ENCODE measurements at regions not wholly inside any gene's neighbourhood (a gene's known extent, or its start where the extent isn't known, plus 50 kb on each side); places are given as distances from the start of the nearest gene placed in this dataset.

DNA sequence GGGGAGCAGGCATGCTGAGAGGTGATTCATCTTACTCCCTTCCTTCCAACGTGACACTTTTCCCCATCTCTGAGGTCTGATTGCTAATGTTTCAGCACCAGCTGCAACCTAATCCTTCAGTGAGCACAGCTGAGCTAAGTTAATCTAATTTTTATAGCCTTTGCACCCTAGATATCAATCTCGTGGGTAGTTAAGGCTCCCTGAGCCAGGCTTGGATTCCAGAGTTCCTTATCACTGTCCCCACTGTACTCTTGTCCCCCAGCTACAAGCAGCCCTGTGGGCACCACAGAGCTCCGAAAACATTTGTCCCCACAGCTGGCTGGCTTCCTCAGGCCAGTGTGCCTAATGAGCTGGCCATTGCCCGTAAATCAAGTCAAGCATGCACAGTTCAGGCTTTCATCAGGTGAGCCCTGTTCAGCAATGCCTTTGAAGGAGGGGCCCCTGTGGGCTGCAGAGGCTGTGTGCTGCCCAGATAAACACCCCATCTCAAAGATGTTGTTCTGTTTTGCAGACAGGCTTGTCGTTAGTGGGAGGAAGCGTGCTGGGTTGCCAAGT, 376.9 kb upstream of the RASGRP1 start:
- no peak for FAIRE-seq
- 12 to 42% (median 25%) methylated on average over 6 of the region's 6 CpGs for WGBS, 3 donors
- Histone ChIP-seq H3K27me3 (ENCODE audit: control insufficient read depth in 3 of 3, insufficient read depth in 3 of 3, low read length in 3 of 3) (peaks cover 0 to 4% (median 0%) of the 10 kb centered on the region in 3 donors), H3K9me3 (ENCODE audit: control insufficient read depth in 2 of 2, insufficient read depth in 1 of 2, low read depth in 1 of 2, low read length in 1 of 2) (no peaks in the 10 kb centered on the region), H3K27ac (ENCODE audit: low read depth in 1 of 3, low read length in 2 of 3) (no peak overlapping the region), H3K4me1 (ENCODE audit: control insufficient read depth in 3 of 3, insufficient read depth in 2 of 3, low read depth in 1 of 3, low read length in 2 of 3) (peaks cover 0 to 10% (median 0%) of the 10 kb centered on the region in 3 donors), H3K4me3 (ENCODE audit: low read depth in 1 of 3, low read length in 3 of 3) (no peak overlapping the region), H3K36me3 (ENCODE audit: control insufficient read depth in 3 of 3, insufficient read depth in 2 of 3, low read depth in 1 of 3, low read length in 3 of 3) (no peaks in the 10 kb centered on the region)
- DNase-seq = peak; percentile 9 to 56

- Histone ChIP-seq H3K9me3 (ENCODE audit: control insufficient read depth in 2 of 2, insufficient read depth in 1 of 2, low read depth in 1 of 2, low read length in 1 of 2) (no peaks in the 10 kb centered on the region), H3K4me3 (ENCODE audit: low read depth in 1 of 3, low read length in 3 of 3) (no peak overlapping the region), H3K27ac (ENCODE audit: low read depth in 1 of 3, low read length in 2 of 3) (no peak overlapping the region), H3K4me1 (ENCODE audit: control insufficient read depth in 3 of 3, insufficient read depth in 2 of 3, low read depth in 1 of 3, low read length in 2 of 3) (peaks cover 0 to 10% (median 0%) of the 10 kb centered on the region in 3 donors), H3K27me3 (ENCODE audit: control insufficient read depth in 3 of 3, insufficient read depth in 3 of 3, low read length in 3 of 3) (peaks cover 0 to 4% (median 0%) of the 10 kb centered on the region in 3 donors), H3K36me3 (ENCODE audit: control insufficient read depth in 3 of 3, insufficient read depth in 2 of 3, low read depth in 1 of 3, low read length in 3 of 3) (no peaks in the 10 kb centered on the region)
- FAIRE-seq (no peak), DNase-seq (no peak)
Observed at GRCh38 chr15:38944536-38944935, 379.9 kb upstream of the RASGRP1 start.

- DNase-seq (no peak), FAIRE-seq (no peak)
- Histone ChIP-seq H3K27ac (ENCODE audit: low read depth in 1 of 3, low read length in 2 of 3) (no peak overlapping the region), H3K27me3 (ENCODE audit: control insufficient read depth in 3 of 3, insufficient read depth in 3 of 3, low read length in 3 of 3) (peaks cover 0 to 4% (median 0%) of the 10 kb centered on the region in 3 donors), H3K36me3 (ENCODE audit: control insufficient read depth in 3 of 3, insufficient read depth in 2 of 3, low read depth in 1 of 3, low read length in 3 of 3) (no peaks in the 10 kb centered on the region), H3K9me3 (ENCODE audit: control insufficient read depth in 2 of 2, insufficient read depth in 1 of 2, low read depth in 1 of 2, low read length in 1 of 2) (no peaks in the 10 kb centered on the region), H3K4me3 (ENCODE audit: low read depth in 1 of 3, low read length in 3 of 3) (no peak overlapping the region), H3K4me1 (ENCODE audit: control insufficient read depth in 3 of 3, insufficient read depth in 2 of 3, low read depth in 1 of 3, low read length in 2 of 3) (peaks cover 0 to 10% (median 0%) of the 10 kb centered on the region in 3 donors)
- WGBS, 3 donors = 75 to 84% (median 79%) methylated on average over 5 of the region's 5 CpGs
Observed at GRCh38 chr15:38945551-38946298, 381.1 kb upstream of the RASGRP1 start.

GRCh38 chr15:38954090-38954489, 389.5 kb upstream of the RASGRP1 start:
- H3K9me3 ChIP-seq (ENCODE audit: control insufficient read depth in 2 of 2, insufficient read depth in 1 of 2, low read depth in 1 of 2, low read length in 1 of 2) = no peaks in the 10 kb centered on the region
- H3K4me3 ChIP-seq (ENCODE audit: low read depth in 1 of 3, low read length in 3 of 3) = no peak overlapping the region
- H3K27me3 ChIP-seq (ENCODE audit: control insufficient read depth in 3 of 3, insufficient read depth in 3 of 3, low read length in 3 of 3) = no peaks in the 10 kb centered on the region
- H3K4me1 ChIP-seq (ENCODE audit: control insufficient read depth in 3 of 3, insufficient read depth in 2 of 3, low read depth in 1 of 3, low read length in 2 of 3) = no peaks in the 10 kb centered on the region
- no peaks in the 10 kb centered on the region for H3K36me3 ChIP-seq (ENCODE audit: control insufficient read depth in 3 of 3, insufficient read depth in 2 of 3, low read depth in 1 of 3, low read length in 3 of 3)
- WGBS, 3 donors = 83 to 87% (median 84%) methylated on average over 3 of the region's 3 CpGs
- no peak overlapping the region for H3K27ac ChIP-seq (ENCODE audit: low read depth in 1 of 3, low read length in 2 of 3)
- FAIRE-seq (no peak), DNase-seq (no peak)

GRCh38 chr15:38961456-38961855, 396.8 kb upstream of the RASGRP1 start:
- no peak overlapping the region for H3K27ac ChIP-seq (ENCODE audit: low read depth in 1 of 3, low read length in 2 of 3)
- H3K9me3 ChIP-seq (ENCODE audit: control insufficient read depth in 2 of 2, insufficient read depth in 1 of 2, low read depth in 1 of 2, low read length in 1 of 2) = no peaks in the 10 kb centered on the region
- DNase-seq (no peak), FAIRE-seq (no peak)
- 54 to 67% (median 61%) methylated on average over 2 of the region's 2 CpGs for WGBS, 3 donors
- no peaks in the 10 kb centered on the region for H3K36me3 ChIP-seq (ENCODE audit: control insufficient read depth in 3 of 3, insufficient read depth in 2 of 3, low read depth in 1 of 3, low read length in 3 of 3)
- no peaks in the 10 kb centered on the region for H3K27me3 ChIP-seq (ENCODE audit: control insufficient read depth in 3 of 3, insufficient read depth in 3 of 3, low read length in 3 of 3)
- H3K4me1 ChIP-seq (ENCODE audit: control insufficient read depth in 3 of 3, insufficient read depth in 2 of 3, low read depth in 1 of 3, low read length in 2 of 3) = no peaks in the 10 kb centered on the region
- H3K4me3 ChIP-seq (ENCODE audit: low read depth in 1 of 3, low read length in 3 of 3) = no peak overlapping the region

DNA sequence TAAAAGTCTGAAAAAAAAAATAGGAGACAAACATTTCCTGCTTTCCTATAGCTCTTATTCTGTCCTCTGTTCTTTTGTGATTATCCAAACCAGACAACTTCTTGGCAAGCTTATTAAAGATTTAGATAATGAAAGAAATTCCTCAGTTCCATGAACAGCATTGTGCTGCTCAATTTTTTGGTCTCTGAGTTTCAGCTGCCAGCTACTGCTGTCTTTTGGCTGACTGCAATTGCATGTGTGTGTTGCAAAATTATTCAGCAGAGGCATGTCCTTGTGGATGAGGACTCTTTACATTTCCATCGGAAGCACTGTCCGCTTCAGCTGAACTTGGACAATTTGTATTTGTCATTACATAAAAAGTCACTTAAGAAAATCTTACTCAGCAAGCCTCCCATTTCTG, 397.3 kb upstream of the RASGRP1 start:
- no peak overlapping the region for H3K4me3 ChIP-seq (ENCODE audit: low read depth in 1 of 3, low read length in 3 of 3)
- DNase-seq (no peak), FAIRE-seq (no peak)
- H3K9me3 ChIP-seq (ENCODE audit: control insufficient read depth in 2 of 2, insufficient read depth in 1 of 2, low read depth in 1 of 2, low read length in 1 of 2) = no peaks in the 10 kb centered on the region
- no peaks in the 10 kb centered on the region for H3K4me1 ChIP-seq (ENCODE audit: control insufficient read depth in 3 of 3, insufficient read depth in 2 of 3, low read depth in 1 of 3, low read length in 2 of 3)
- WGBS, 3 donors = 63 to 90% (median 90%) methylated on average over 2 of the region's 2 CpGs
- no peak overlapping the region for H3K27ac ChIP-seq (ENCODE audit: low read depth in 1 of 3, low read length in 2 of 3)
- H3K27me3 ChIP-seq (ENCODE audit: control insufficient read depth in 3 of 3, insufficient read depth in 3 of 3, low read length in 3 of 3) = no peaks in the 10 kb centered on the region
- H3K36me3 ChIP-seq (ENCODE audit: control insufficient read depth in 3 of 3, insufficient read depth in 2 of 3, low read depth in 1 of 3, low read length in 3 of 3) = no peaks in the 10 kb centered on the region

GRCh38 chr15:38972831-38973230, 408.2 kb upstream of the RASGRP1 start:
- Histone ChIP-seq H3K27ac (ENCODE audit: low read depth in 1 of 3, low read length in 2 of 3) (no peak overlapping the region), H3K4me3 (ENCODE audit: low read depth in 1 of 3, low read length in 3 of 3) (no peak overlapping the region), H3K27me3 (ENCODE audit: control insufficient read depth in 3 of 3, insufficient read depth in 3 of 3, low read length in 3 of 3) (no peaks in the 10 kb centered on the region), H3K36me3 (ENCODE audit: control insufficient read depth in 3 of 3, insufficient read depth in 2 of 3, low read depth in 1 of 3, low read length in 3 of 3) (no peaks in the 10 kb centered on the region), H3K4me1 (ENCODE audit: control insufficient read depth in 3 of 3, insufficient read depth in 2 of 3, low read depth in 1 of 3, low read length in 2 of 3) (no peaks in the 10 kb centered on the region), H3K9me3 (ENCODE audit: control insufficient read depth in 2 of 2, insufficient read depth in 1 of 2, low read depth in 1 of 2, low read length in 1 of 2) (peaks cover 0 to 7% of the 10 kb centered on the region in 2 donors)
- no peak for FAIRE-seq
- 92 to 94% (median 92%) methylated on average over 4 of the region's 4 CpGs for WGBS, 3 donors
- DNase-seq = no peak

DNA sequence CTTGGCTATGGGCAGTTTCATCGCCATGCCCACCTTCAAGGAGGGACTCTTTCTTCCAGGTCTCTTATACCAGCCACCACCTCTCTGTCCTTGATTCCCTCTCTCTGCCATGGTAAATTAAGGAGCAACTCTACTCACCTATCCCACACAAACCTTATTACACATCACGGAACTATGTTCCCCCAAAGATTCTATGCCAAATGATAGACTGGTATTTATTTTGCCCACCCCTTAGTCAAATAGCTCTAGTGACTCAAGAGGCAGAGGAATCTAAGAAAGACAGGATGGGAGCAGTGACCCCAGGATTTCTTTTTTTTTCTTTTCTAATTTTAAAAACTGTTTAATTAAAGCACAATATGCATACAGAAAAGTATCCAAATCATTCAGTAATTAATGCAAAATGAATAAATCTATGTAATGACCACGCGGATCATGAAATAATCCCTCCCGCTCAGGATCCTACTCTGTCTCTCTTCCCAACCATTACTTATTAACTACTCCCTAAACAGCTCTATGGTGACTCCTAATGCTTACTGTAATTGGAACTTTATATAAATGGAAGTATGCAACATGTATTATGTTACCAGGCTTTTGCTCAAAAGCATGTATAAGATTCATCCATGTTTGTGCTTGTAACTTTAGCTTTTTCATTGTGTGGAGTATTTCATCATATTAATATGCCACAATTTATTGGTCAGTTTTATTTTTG, 410.8 kb upstream of the RASGRP1 start:
- H3K27ac ChIP-seq (ENCODE audit: low read depth in 1 of 3, low read length in 2 of 3) = no peak overlapping the region
- 71 to 87% (median 83%) methylated on average over 5 of the region's 5 CpGs for WGBS, 3 donors
- no peak for FAIRE-seq
- DNase-seq = no peak
- H3K27me3 ChIP-seq (ENCODE audit: control insufficient read depth in 3 of 3, insufficient read depth in 3 of 3, low read length in 3 of 3) = no peaks in the 10 kb centered on the region
- H3K9me3 ChIP-seq (ENCODE audit: control insufficient read depth in 2 of 2, insufficient read depth in 1 of 2, low read depth in 1 of 2, low read length in 1 of 2) = peaks cover 0 to 7% of the 10 kb centered on the region in 2 donors
- no peak overlapping the region for H3K4me3 ChIP-seq (ENCODE audit: low read depth in 1 of 3, low read length in 3 of 3)
- H3K4me1 ChIP-seq (ENCODE audit: control insufficient read depth in 3 of 3, insufficient read depth in 2 of 3, low read depth in 1 of 3, low read length in 2 of 3) = no peaks in the 10 kb centered on the region
- no peaks in the 10 kb centered on the region for H3K36me3 ChIP-seq (ENCODE audit: control insufficient read depth in 3 of 3, insufficient read depth in 2 of 3, low read depth in 1 of 3, low read length in 3 of 3)

Measured in small intestine (tissue), 7 donors.